NCI-H526 (cell line): ENCODE measurements at regions not wholly inside any gene's neighbourhood (a gene's known extent, or its start where the extent isn't known, plus 50 kb on each side); places are given as distances from the start of the nearest gene placed in this dataset.

Experiments
- DNase-seq, 2 experiments: peaks; one replicate each; lab custom pipeline; 2025; lab: John Stamatoyannopoulos, UW

GRCh38 chr2:228705318-228705717 lies 523.8 kb upstream of the SPHKAP start:
- DNase-seq: no peak

GRCh38 chr2:228703152-228703551 lies 521.7 kb upstream of the SPHKAP start:
- no peak for DNase-seq

- no peak for DNase-seq
Measured at GRCh38 chr2:228701506-228701905, 520.0 kb upstream of the SPHKAP start.

GRCh38 chr2:228700638-228701037 lies 519.2 kb upstream of the SPHKAP start:
- DNase-seq: no peak

GRCh38 chr2:228699888-228700287 lies 518.4 kb upstream of the SPHKAP start:
- no peak for DNase-seq

- peak in 1 of 2 experiments; percentile 19 for DNase-seq
Measured at GRCh38 chr2:228699400-228699799, 517.9 kb upstream of the SPHKAP start.

- no peak for DNase-seq
Measured at GRCh38 chr2:228698963-228699362, 517.5 kb upstream of the SPHKAP start.

- DNase-seq: no peak
Measured at GRCh38 chr2:228697456-228697855, 516.0 kb upstream of the SPHKAP start.

GRCh38 chr2:228690681-228691080 lies 509.2 kb upstream of the SPHKAP start:
- DNase-seq: no peak

- peak; percentile 47 to 73 for DNase-seq
Measured at GRCh38 chr2:228689053-228689452, 507.6 kb upstream of the SPHKAP start.

- peak in 1 of 2 experiments; percentile 18 for DNase-seq
Measured at GRCh38 chr2:228688007-228688645, 506.6 kb upstream of the SPHKAP start.

- no peak for DNase-seq
Measured at GRCh38 chr2:228681979-228682378, 500.5 kb upstream of the SPHKAP start.

GRCh38 chr2:228681426-228681825 lies 499.9 kb upstream of the SPHKAP start:
- peak in 1 of 2 experiments; percentile 19 for DNase-seq

GRCh38 chr2:228678110-228678509 lies 496.6 kb upstream of the SPHKAP start:
- DNase-seq: no peak

- no peak for DNase-seq
Measured at GRCh38 chr2:228675646-228676045, 494.2 kb upstream of the SPHKAP start.

GRCh38 chr2:228675091-228675490 lies 493.6 kb upstream of the SPHKAP start:
- DNase-seq: no peak

- no peak for DNase-seq
Measured at GRCh38 chr2:228673876-228674554, 492.5 kb upstream of the SPHKAP start.

GRCh38 chr2:228669690-228670089 lies 488.2 kb upstream of the SPHKAP start:
- DNase-seq: no peak

GRCh38 chr2:228665232-228665631 lies 483.7 kb upstream of the SPHKAP start:
- no peak for DNase-seq

GRCh38 chr2:228658998-228659397 lies 477.5 kb upstream of the SPHKAP start:
- DNase-seq: no peak

- peak; percentile 10 to 74 for DNase-seq
Measured at GRCh38 chr2:228657807-228658402, 476.4 kb upstream of the SPHKAP start.

- DNase-seq: no peak
Measured at GRCh38 chr2:228655331-228655730, 473.8 kb upstream of the SPHKAP start.

- DNase-seq: no peak
Measured at GRCh38 chr2:228654707-228655106, 473.2 kb upstream of the SPHKAP start.
